ENCODE measurements at regions not wholly inside any gene's neighbourhood (a gene's known extent, or its start where the extent isn't known, plus 50 kb on each side); places are given as distances from the start of the nearest gene placed in this dataset.
"Not testable (repeated sequence)": the region's sequence is repeated elsewhere in the genome, so short reads cannot be mapped to it uniquely, and the experiment has no call there.

DNA sequence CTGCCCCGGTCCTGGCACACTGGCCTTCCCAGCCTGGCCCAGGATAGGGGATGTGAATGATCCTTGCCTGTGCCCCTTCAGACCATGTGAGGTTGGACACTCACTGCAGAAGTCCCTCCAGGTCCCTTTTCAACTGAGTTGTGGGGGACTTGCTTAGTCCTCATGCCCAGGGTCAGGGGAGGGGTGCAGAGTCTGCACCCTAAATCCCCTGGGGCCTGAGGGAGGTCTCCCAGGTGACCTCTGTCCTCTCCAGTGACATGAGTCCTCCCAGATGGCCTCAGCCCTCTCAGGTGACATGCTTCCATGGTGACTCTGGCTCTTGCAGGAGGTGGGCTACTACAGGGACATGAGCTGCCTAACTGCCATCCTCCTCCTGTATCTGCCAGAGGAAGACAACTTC lies 775.1 kb downstream of the SPATA31A1 start:
- TF ChIP-seq ZFX (IDR thresholded peaks at IDR 0.05; ENCODE audit: borderline replicate concordance); CTCF (IDR thresholded peaks at IDR 0.05): not testable (repeated sequence)
